ENCODE measurements at regions not wholly inside any gene's neighbourhood (a gene's known extent, or its start where the extent isn't known, plus 50 kb on each side); places are given as distances from the start of the nearest gene placed in this dataset.

- DNase-seq (ENCODE audit: low spot score), result no peak
- in situ Hi-C loops (cut with MboI; ENCODE audit: low pct_unique_long_range_greater_than_20kb, low sequenced_read_pairs, unreplicated experiment), result no loop called here
- TF ChIP-seq, protein P1, sequence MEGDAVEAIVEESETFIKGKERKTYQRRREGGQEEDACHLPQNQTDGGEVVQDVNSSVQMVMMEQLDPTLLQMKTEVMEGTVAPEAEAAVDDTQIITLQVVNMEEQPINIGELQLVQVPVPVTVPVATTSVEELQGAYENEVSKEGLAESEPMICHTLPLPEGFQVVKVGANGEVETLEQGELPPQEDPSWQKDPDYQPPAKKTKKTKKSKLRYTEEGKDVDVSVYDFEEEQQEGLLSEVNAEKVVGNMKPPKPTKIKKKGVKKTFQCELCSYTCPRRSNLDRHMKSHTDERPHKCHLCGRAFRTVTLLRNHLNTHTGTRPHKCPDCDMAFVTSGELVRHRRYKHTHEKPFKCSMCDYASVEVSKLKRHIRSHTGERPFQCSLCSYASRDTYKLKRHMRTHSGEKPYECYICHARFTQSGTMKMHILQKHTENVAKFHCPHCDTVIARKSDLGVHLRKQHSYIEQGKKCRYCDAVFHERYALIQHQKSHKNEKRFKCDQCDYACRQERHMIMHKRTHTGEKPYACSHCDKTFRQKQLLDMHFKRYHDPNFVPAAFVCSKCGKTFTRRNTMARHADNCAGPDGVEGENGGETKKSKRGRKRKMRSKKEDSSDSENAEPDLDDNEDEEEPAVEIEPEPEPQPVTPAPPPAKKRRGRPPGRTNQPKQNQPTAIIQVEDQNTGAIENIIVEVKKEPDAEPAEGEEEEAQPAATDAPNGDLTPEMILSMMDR (IDR thresholded peaks at IDR 0.05; ENCODE audit: extremely low read depth, insufficient read depth, missing control alignments), result no peak
Observed at GRCh38 chr12:60278209-60278608, 682.4 kb downstream of the SLC16A7 start.

DNA sequence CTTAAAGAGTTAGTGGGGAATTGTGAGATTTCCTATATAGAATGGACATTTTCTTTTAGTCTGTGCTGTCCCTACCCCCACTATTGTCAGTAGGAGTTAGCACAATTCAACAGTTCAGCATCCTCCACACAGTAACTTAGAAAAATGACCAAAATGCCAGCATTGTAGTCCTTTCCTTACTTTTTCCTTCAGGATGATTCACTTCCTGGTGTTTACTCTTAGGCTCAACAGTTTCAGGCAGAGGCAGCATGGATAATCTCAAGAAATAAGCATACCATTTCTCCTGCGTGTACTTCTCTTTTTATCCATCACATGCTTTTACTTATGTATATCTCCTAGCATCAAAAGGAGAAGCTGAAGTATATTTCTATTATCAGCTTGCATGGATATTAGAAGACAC lies 683.4 kb downstream of the SLC16A7 start:
- in situ Hi-C loops (cut with MboI; ENCODE audit: low pct_unique_long_range_greater_than_20kb, low sequenced_read_pairs, unreplicated experiment), result no loop called here
- TF ChIP-seq, protein P1 (IDR thresholded peaks at IDR 0.05; ENCODE audit: extremely low read depth, insufficient read depth, missing control alignments), result no peak
- DNase-seq (ENCODE audit: low spot score), result no peak

DNA sequence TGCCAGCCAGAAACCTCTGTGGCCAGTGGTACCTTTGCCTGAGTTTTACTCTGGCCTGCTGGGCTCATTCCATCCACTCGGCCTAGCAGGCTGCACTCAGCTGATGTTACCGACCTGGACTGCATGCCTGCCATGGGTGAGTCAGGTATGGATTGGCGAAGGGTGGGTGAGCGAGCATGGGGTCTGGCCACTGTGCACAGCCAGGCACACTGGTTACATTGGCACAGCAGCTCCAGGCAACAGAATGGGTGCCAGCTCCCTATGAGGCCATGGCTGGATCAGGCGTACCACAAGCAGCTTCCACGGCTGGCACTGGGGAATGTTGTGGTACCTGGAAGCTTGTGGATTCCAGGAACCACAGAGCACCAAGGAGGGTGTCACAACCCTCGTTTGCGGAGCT lies 685.7 kb downstream of the SLC16A7 start:
- TF ChIP-seq, protein P1 (IDR thresholded peaks at IDR 0.05; ENCODE audit: extremely low read depth, insufficient read depth, missing control alignments), result no peak
- in situ Hi-C loops (cut with MboI; ENCODE audit: low pct_unique_long_range_greater_than_20kb, low sequenced_read_pairs, unreplicated experiment), result no loop called here

DNA sequence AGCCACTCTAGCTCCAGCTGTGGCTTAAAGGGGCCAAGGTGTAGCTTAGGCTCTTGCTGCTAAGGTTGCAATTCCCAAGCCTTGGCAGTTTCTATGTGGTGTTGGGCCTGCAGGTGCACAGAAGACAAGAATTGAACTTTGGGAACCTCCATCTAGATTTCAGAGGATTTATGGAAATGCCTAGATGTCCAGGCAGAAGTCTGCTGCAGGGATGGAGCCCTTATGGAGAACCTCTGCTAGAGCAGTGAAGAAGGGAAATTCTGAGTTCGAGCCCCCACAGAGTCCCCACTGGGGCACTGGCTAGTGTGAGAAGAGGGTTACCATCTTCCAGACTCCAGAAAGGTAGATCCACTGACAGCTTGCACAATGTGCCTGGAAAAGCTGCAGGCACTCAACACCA lies 694.7 kb downstream of the SLC16A7 start:
- in situ Hi-C loops (cut with MboI; ENCODE audit: low pct_unique_long_range_greater_than_20kb, low sequenced_read_pairs, unreplicated experiment), result no loop called here
- DNase-seq (ENCODE audit: low spot score), result no peak
- TF ChIP-seq, protein P1 (IDR thresholded peaks at IDR 0.05; ENCODE audit: extremely low read depth, insufficient read depth, missing control alignments), result no peak

More for the DNA sequence above, 685.7 kb downstream of the SLC16A7 start:
- DNase-seq (ENCODE audit: low spot score), result no peak

DNA sequence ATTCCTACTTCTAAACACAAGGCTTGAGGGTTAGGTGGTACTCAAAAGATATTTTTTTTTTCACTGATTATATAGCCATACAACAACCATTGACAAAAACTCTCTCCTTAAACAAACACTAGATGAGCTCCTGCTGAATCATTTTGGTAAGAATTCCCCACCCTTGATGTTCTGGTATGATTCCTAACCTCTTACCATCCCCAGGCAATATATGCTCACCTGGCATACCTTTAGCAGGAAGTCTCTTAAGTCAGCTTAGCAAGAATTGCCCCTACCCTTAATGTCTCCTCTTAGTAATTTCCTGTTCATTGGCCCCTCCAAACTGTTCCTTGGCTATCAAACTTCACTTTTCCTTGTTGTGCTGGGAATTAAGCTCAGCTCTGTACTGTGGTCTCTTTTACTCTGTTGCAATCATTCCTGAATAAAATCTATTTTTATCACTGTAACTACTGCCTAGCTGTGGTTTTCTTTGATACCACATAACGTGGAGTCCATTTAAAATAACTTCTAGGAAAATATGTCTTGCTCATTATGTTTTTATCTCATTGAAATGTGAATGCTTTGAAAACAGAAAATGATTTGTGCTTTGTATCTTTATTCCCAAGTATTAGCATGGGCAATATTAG lies 712.6 kb downstream of the SLC16A7 start:
- DNase-seq (ENCODE audit: low spot score), result no peak

DNA sequence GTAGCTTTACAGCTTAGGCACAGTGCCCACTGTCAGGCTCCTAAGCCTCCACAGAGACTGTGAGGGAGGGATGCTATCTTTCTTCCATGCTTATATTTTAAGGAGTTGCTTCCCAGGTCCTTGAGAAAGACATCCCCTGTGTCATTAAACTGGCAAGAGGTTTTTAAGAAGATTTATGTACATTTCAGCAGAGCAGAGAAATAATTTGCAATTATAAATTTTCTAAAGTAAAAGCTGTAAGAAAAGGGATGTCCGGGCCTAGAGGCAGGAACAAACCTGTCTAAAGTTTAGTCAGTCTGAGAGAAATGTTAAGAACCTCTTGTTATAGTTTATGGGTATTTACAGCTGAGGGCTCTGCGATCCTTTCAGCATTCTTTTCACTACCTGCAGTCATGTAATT lies 716.1 kb downstream of the SLC16A7 start:
- DNase-seq (ENCODE audit: low spot score), result no peak
- TF ChIP-seq, protein P1 (IDR thresholded peaks at IDR 0.05; ENCODE audit: extremely low read depth, insufficient read depth, missing control alignments), result no peak
- in situ Hi-C loops (cut with MboI; ENCODE audit: low pct_unique_long_range_greater_than_20kb, low sequenced_read_pairs, unreplicated experiment), result no loop called here

More for the DNA sequence above, 712.6 kb downstream of the SLC16A7 start:
- in situ Hi-C loops (cut with MboI; ENCODE audit: low pct_unique_long_range_greater_than_20kb, low sequenced_read_pairs, unreplicated experiment), result no loop called here
- TF ChIP-seq, protein P1 (IDR thresholded peaks at IDR 0.05; ENCODE audit: extremely low read depth, insufficient read depth, missing control alignments), result no peak
